ENCODE measurements at regions not wholly inside any gene's neighbourhood (a gene's known extent, or its start where the extent isn't known, plus 50 kb on each side); places are given as distances from the start of the nearest gene placed in this dataset.

DNA sequence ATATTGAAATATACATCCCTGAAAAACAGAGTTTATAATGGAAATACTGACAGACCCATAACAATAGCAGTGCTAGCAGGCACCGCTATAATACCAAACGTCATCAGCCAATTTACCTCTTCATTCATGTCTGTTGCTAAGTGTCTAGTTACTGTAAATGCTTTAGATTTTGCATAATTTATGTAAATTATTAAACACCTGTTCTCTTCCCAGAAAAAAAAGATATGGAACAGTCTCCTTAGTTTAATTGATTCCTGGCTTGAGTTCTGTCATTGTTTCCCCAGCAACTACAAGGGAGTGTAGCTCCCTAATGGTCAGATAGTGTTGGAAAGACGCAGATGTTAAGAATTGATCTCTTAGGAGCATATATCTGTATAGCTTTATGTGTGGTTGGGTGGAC, 817.9 kb upstream of the ADGRL2 start:
- DNase-seq = no peak
- H3K4me3 ChIP-seq = no peak overlapping the region
- H3K36me3 ChIP-seq = no peaks in the 10 kb centered on the region
- TF ChIP-seq, protein P1, sequence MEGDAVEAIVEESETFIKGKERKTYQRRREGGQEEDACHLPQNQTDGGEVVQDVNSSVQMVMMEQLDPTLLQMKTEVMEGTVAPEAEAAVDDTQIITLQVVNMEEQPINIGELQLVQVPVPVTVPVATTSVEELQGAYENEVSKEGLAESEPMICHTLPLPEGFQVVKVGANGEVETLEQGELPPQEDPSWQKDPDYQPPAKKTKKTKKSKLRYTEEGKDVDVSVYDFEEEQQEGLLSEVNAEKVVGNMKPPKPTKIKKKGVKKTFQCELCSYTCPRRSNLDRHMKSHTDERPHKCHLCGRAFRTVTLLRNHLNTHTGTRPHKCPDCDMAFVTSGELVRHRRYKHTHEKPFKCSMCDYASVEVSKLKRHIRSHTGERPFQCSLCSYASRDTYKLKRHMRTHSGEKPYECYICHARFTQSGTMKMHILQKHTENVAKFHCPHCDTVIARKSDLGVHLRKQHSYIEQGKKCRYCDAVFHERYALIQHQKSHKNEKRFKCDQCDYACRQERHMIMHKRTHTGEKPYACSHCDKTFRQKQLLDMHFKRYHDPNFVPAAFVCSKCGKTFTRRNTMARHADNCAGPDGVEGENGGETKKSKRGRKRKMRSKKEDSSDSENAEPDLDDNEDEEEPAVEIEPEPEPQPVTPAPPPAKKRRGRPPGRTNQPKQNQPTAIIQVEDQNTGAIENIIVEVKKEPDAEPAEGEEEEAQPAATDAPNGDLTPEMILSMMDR (IDR thresholded peaks at IDR 0.05) = no peak
- TF ChIP-seq POLR2A (IDR thresholded peaks at IDR 0.05) = no peak
- no peak overlapping the region for H3K27ac ChIP-seq
- no peaks in the 10 kb centered on the region for H3K4me1 ChIP-seq
- H3K27me3 ChIP-seq = no peaks in the 10 kb centered on the region
- no peaks in the 10 kb centered on the region for H3K9me3 ChIP-seq

DNA sequence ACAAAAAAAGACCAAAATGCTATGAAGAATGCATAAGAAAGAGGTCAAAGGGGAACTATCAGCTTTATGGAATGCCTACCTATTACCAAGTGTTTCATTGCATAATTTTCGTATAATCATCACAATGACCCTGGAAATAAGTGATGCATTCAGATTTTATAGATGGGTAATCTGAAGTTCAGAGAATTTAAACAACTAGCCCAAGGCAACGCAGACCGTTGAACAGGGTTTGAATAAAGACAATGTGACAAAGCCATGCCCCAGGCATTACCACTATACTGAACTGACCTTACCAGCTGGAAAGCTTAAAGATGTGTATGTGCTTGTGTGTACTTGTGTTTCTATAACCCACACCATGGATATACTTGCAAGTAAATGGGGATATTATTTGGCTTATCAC, 827.6 kb upstream of the ADGRL2 start:
- H3K9me3 ChIP-seq = no peaks in the 10 kb centered on the region
- no peaks in the 10 kb centered on the region for H3K4me1 ChIP-seq
- no peaks in the 10 kb centered on the region for H3K27me3 ChIP-seq
- H3K27ac ChIP-seq = no peak overlapping the region
- no peak for TF ChIP-seq POLR2A (IDR thresholded peaks at IDR 0.05)
- TF ChIP-seq, protein P1 (IDR thresholded peaks at IDR 0.05) = no peak
- no peak for DNase-seq
- no peaks in the 10 kb centered on the region for H3K36me3 ChIP-seq
- no peak overlapping the region for H3K4me3 ChIP-seq

DNA sequence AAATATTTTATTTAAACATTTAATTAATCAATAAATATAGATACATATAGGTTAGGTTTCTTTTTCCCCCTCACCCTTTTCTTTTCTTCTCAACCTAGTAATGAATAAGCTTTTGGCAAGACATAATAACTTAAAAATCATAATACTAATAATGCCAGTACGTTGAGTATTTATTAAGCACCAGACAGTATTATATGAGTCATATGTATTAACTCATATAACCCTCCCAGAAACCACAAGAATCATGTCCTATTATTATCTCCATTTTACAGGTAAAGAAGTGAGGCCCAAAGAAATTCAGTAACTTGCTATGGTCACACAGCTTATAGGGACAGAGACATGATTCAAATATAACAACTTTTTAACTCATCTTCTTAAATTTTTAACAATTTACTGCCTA, 834.5 kb upstream of the ADGRL2 start:
- Histone ChIP-seq H3K9me3 (no peaks in the 10 kb centered on the region), H3K27ac (no peak overlapping the region), H3K36me3 (no peaks in the 10 kb centered on the region), H3K27me3 (no peaks in the 10 kb centered on the region), H3K4me3 (no peak overlapping the region), H3K4me1 (no peaks in the 10 kb centered on the region)
- no peak for DNase-seq
- TF ChIP-seq POLR2A (IDR thresholded peaks at IDR 0.05) = no peak
- TF ChIP-seq, protein P1 (IDR thresholded peaks at IDR 0.05) = no peak

DNA sequence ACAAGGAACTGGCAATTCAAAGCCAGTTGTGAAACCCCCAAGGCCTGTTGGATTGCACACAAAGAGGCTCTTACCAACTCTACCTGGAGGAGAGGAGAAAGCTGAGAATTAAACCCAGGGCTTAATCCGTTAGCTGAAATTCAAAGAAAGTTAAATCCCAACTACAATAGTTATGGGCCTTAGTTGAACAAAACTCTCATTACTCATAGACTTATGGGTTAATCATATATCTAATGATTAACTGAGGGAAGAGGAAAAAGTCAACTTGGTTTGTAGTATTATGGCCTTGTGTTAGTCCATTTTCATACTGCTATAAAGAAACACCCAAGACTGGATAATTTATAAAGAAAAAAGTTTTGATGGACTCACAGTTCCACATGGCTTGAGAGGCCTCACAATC, 838.2 kb upstream of the ADGRL2 start:
- no peaks in the 10 kb centered on the region for H3K27me3 ChIP-seq
- H3K4me3 ChIP-seq = no peak overlapping the region
- H3K9me3 ChIP-seq = no peaks in the 10 kb centered on the region
- no peaks in the 10 kb centered on the region for H3K36me3 ChIP-seq
- no peak for DNase-seq
- no peak overlapping the region for H3K27ac ChIP-seq
- TF ChIP-seq, protein P1 (IDR thresholded peaks at IDR 0.05) = no peak
- no peak for TF ChIP-seq POLR2A (IDR thresholded peaks at IDR 0.05)
- no peaks in the 10 kb centered on the region for H3K4me1 ChIP-seq

DNA sequence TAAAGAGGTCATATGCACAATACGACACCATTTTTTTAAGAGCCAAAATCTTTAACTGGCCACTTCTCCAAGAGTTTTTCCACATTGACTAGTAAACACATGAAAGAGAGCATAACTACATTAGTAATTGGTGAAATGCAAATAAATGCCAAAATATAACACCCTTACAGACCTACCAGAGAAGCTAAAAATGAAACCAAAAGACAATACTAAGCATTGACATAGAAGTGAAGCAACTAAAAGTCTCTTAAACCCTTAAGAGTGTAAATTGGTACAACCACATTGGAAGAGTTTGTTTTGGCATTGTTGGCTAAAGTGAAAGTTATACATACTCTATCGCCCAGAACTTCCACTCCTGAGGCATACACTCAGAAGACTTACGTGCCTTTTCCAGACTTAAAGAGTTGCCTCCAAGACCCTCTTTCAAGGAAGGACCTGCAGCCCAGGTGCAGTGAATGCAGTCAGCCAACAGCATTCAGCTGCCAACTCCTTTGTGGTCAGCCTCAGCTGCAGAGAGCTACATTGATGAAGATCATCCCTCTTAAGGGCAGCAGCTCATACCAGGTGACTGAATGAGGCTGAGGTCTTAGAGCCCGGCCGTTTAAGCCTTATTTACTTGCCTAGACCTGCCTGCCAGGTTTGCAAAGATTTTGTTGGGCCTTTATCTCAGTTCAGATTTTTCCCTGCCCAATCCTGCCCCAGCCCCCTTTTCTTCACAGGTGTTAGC, 839.1 kb upstream of the ADGRL2 start:
- no peak overlapping the region for H3K27ac ChIP-seq
- no peaks in the 10 kb centered on the region for H3K9me3 ChIP-seq
- TF ChIP-seq POLR2A (IDR thresholded peaks at IDR 0.05) = no peak
- TF ChIP-seq, protein P1 (IDR thresholded peaks at IDR 0.05) = no peak
- H3K4me3 ChIP-seq = no peak overlapping the region
- no peaks in the 10 kb centered on the region for H3K27me3 ChIP-seq
- DNase-seq = no peak
- no peaks in the 10 kb centered on the region for H3K4me1 ChIP-seq
- no peaks in the 10 kb centered on the region for H3K36me3 ChIP-seq

DNA sequence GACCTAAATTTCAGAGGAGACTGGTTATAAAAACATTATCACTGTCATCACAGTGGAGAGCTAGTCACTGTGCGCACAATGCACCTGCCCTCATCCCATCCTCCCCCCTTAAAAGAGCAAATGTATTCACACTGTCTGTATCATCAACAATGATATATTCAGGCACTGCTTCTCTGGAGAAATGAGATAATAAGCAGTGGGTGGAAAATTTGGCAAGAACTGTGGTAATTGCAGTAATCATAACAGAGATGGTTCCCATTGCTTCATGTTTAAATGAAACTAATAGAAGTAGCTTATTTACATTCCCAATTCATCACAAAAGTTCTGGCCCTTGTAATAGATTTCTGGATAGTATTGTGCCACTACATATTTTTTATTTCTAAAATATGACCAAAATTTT, 867.4 kb upstream of the ADGRL2 start:
- no peak for TF ChIP-seq POLR2A (IDR thresholded peaks at IDR 0.05)
- TF ChIP-seq, protein P1 (IDR thresholded peaks at IDR 0.05) = no peak
- no peak overlapping the region for H3K27ac ChIP-seq
- no peak overlapping the region for H3K4me3 ChIP-seq
- H3K9me3 ChIP-seq = no peaks in the 10 kb centered on the region
- H3K4me1 ChIP-seq = no peaks in the 10 kb centered on the region
- H3K27me3 ChIP-seq = no peaks in the 10 kb centered on the region
- DNase-seq = no peak
- no peaks in the 10 kb centered on the region for H3K36me3 ChIP-seq
